IMR-90 (cell line): ENCODE measurements at regions not wholly inside any gene's neighbourhood (a gene's known extent, or its start where the extent isn't known, plus 50 kb on each side); places are given as distances from the start of the nearest gene placed in this dataset.

ENCODE experiments used
- ATAC-seq: fragments of 200-7000 bp; cut with Tn5 transposase; 2 replicates; pipeline ENCODE4 v1.9.1; 2020; ENCODE audit warnings: low read depth, mild to moderate bottlenecking, moderate library complexity
- BruUV-seq: library from RNA; stranded (reverse); fragments of 400-500 nt; replicated peaks from 2 replicates; lab custom pipeline; 2021; lab: Mats Ljungman, UMichigan
- CTCF ChIA-PET: fragments of 300-600 bp; formaldehyde crosslinking; extraction: SDS; loops from one replicate; lab custom pipeline; 2021; ENCODE audit warnings: antibody characterized with exemption; lab: Yijun Ruan, JAX
- POLR2A ChIA-PET: fragments of 300-600 bp; sonication (Branson Sonifier 250); formaldehyde crosslinking; loops from one replicate; lab custom pipeline; 2022; ENCODE audit warnings: antibody characterized with exemption; ENCODE audit not compliant: unreplicated experiment; lab: Charles Lee
- DNase-seq: peaks from one replicate; pipeline ENCODE4 v3.0.0; 2013
- H2AFZ ChIP-seq: replicated peaks from 2 replicates; pipeline ENCODE3; 2013; ENCODE audit warnings: low read length, mild to moderate bottlenecking; ENCODE audit not compliant: poor library complexity
- H2AK5ac ChIP-seq: 2 replicates; pipeline ENCODE4 v1.6.1; 2013; ENCODE audit warnings: low read depth, low read length, inconsistent platforms
- H2AK9ac ChIP-seq: replicated peaks from 2 replicates; pipeline ENCODE3; 2013; ENCODE audit warnings: mild to moderate bottlenecking, low read depth, low read length, moderate library complexity; ENCODE audit not compliant: poor library complexity
- H2BK120ac ChIP-seq: 2 replicates; pipeline ENCODE4 v1.6.1; 2013; ENCODE audit warnings: low read depth, low read length, inconsistent platforms
- H2BK15ac ChIP-seq: 3 replicates; pipeline ENCODE4 v1.6.1; 2013; ENCODE audit warnings: low read depth, low read length, inconsistent platforms
- H2BK20ac ChIP-seq: 2 replicates; pipeline ENCODE4 v1.6.1; 2013; ENCODE audit warnings: low read depth, mild to moderate bottlenecking, inconsistent platforms, low read length, moderate library complexity
- H2BK5ac ChIP-seq: 2 replicates; pipeline ENCODE4 v1.6.1; 2013; ENCODE audit warnings: mild to moderate bottlenecking, low read depth, low read length, inconsistent platforms; ENCODE audit not compliant: poor library complexity, severe bottlenecking
- H3K14ac ChIP-seq: replicated peaks from 2 replicates; pipeline ENCODE4 v1.6.1; 2013; ENCODE audit warnings: low read depth, low read length, inconsistent platforms
- H3K18ac ChIP-seq: 2 replicates; pipeline ENCODE4 v1.6.1; 2013; ENCODE audit warnings: low read depth, low read length, control low read depth
- H3K23ac ChIP-seq: 2 replicates; pipeline ENCODE4 v1.6.1; 2013; ENCODE audit warnings: low read depth, low read length, inconsistent platforms
- H3K27ac ChIP-seq: 2 replicates; pipeline ENCODE4 v1.5.1; 2013; ENCODE audit warnings: mild to moderate bottlenecking, control low read depth, low read length; ENCODE audit not compliant: insufficient read depth
- H3K27me3 ChIP-seq: 2 replicates; pipeline ENCODE4 v1.6.1; 2013; ENCODE audit warnings: low read length; ENCODE audit not compliant: control insufficient read depth, insufficient read depth
- H3K36me3 ChIP-seq: 2 replicates; pipeline ENCODE4 v1.6.1; 2013; ENCODE audit warnings: low read length, mixed read lengths; ENCODE audit not compliant: control insufficient read depth, insufficient read depth
- H3K4ac ChIP-seq: 2 replicates; pipeline ENCODE4 v1.6.1; 2013; ENCODE audit warnings: low read depth, low read length, inconsistent platforms
- H3K4me1 ChIP-seq: 2 replicates; pipeline ENCODE4 v1.6.1; 2013; ENCODE audit warnings: low read length, mixed read lengths; ENCODE audit not compliant: control insufficient read depth, insufficient read depth
- H3K4me2 ChIP-seq: 2 replicates; pipeline ENCODE4 v1.6.1; 2013; ENCODE audit warnings: low read depth, mild to moderate bottlenecking, control low read depth, low read length, moderate library complexity
- H3K4me3 ChIP-seq: 2 replicates; pipeline ENCODE4 v1.5.1; 2013; ENCODE audit warnings: low read depth, mild to moderate bottlenecking, control low read depth, low read length, moderate library complexity; ENCODE audit not compliant: insufficient read depth
- H3K56ac ChIP-seq: 2 replicates; pipeline ENCODE4 v1.6.1; 2013; ENCODE audit warnings: low read length, inconsistent platforms; ENCODE audit not compliant: insufficient read depth; ENCODE audit errors: extremely low read depth
- H3K79me1 ChIP-seq, 2 experiments: 2 replicates each; pipeline ENCODE4 v1.6.1; 2013; ENCODE audit warnings: low read length in 2 of 2, inconsistent platforms in 1 of 2, low read depth in 1 of 2
- H3K9ac ChIP-seq: 2 replicates; pipeline ENCODE4 v1.6.1; 2013; ENCODE audit warnings: low read depth, low read length, control low read depth
- H3K9me1 ChIP-seq: 2 replicates; pipeline ENCODE4 v1.6.1; 2013; ENCODE audit warnings: low read length, inconsistent platforms; ENCODE audit not compliant: insufficient read depth
- H3K9me3 ChIP-seq: 2 replicates; pipeline ENCODE4 v1.6.1; 2013; ENCODE audit warnings: low read length; ENCODE audit not compliant: control insufficient read depth, insufficient read depth
- H4K20me1 ChIP-seq: 2 replicates; pipeline ENCODE4 v1.6.1; 2013; ENCODE audit warnings: low read length, inconsistent platforms; ENCODE audit not compliant: insufficient read depth
- H4K5ac ChIP-seq: 2 replicates; pipeline ENCODE4 v1.6.1; 2013; ENCODE audit warnings: mild to moderate bottlenecking, low read depth, low read length, control low read depth
- H4K8ac ChIP-seq, 2 experiments: 2 replicates each; pipeline ENCODE4 v1.6.1; 2013; ENCODE audit warnings: low read depth in 2 of 2, low read length in 2 of 2, control low read depth in 1 of 2, inconsistent platforms in 1 of 2
- H4K91ac ChIP-seq: 2 replicates; pipeline ENCODE4 v1.6.1; 2013; ENCODE audit warnings: low read depth, low read length, inconsistent platforms; ENCODE audit not compliant: insufficient read depth
- FOS ChIP-seq: fragments of 150-350 bp; IDR thresholded peaks from 2 replicates; pipeline ENCODE4 v1.6.1; 2016; ENCODE audit warnings: low read depth, low read length
- USF2 ChIP-seq: fragments of 150-350 bp; IDR thresholded peaks from 2 replicates; pipeline ENCODE4 v1.6.1; 2017; ENCODE audit warnings: mild to moderate bottlenecking, antibody characterized with exemption, low read length, low read depth
- dilution Hi-C: fragments of 300-500 bp; cut with HindIII; formaldehyde crosslinking; loops from one replicate; pipeline ENCODE4 v1.14.3; 2018; ENCODE audit warnings: low sequenced_read_pairs; ENCODE audit not compliant: unreplicated experiment
- in situ Hi-C: fragments of 300-500 bp; cut with MboI; formaldehyde crosslinking; loops from 3 replicates; pipeline ENCODE4 v1.14.3; 2019; ENCODE audit warnings: low sequenced_read_pairs, inconsistent platforms, mixed read lengths
- intact Hi-C: fragments of 100-400 bp; cut with micrococcal nuclease; formaldehyde crosslinking; loops from 2 replicates; pipeline ENCODE4 v1.10.0; 2022

GRCh38 chr4:43452948-43453347, 560.4 kb downstream of the GRXCR1 start:
- no peak overlapping the region for H3K4me2 ChIP-seq
- H3K4me1 ChIP-seq: peaks cover 3% of the 10 kb centered on the region; the same call in 1 of the 2 replicates
- H2BK5ac ChIP-seq: no peak overlapping the region
- H2BK20ac ChIP-seq: no peak overlapping the region
- no peak overlapping the region for H3K9ac ChIP-seq
- H4K5ac ChIP-seq: no peak overlapping the region
- dilution Hi-C loops: no loop called here
- H3K27ac ChIP-seq: no peak overlapping the region
- H3K56ac ChIP-seq: no peak overlapping the region
- no peak overlapping the region for H4K91ac ChIP-seq
- H3K9me1 ChIP-seq: peaks cover 3% of the 10 kb centered on the region
- ChIA-PET CTCF (no interaction called here), POLR2A (no interaction called here)
- H4K8ac ChIP-seq: no peak overlapping the region
- no peak overlapping the region for H3K4me3 ChIP-seq
- no peak overlapping the region for H3K23ac ChIP-seq
- TF ChIP-seq USF2: no peak
- no peak for TF ChIP-seq FOS
- ATAC-seq (no peak), DNase-seq (no peak)
- H2AK9ac ChIP-seq: no peak overlapping the region
- no peaks in the 10 kb centered on the region for H3K9me3 ChIP-seq
- H3K36me3 ChIP-seq: no peaks in the 10 kb centered on the region
- H2BK15ac ChIP-seq: no peak overlapping the region
- no peak overlapping the region for H2BK120ac ChIP-seq
- in situ Hi-C loops: no loop called here
- no peaks in the 10 kb centered on the region for H3K27me3 ChIP-seq
- H4K20me1 ChIP-seq: no peaks in the 10 kb centered on the region
- intact Hi-C loops: no loop called here
- H2AK5ac ChIP-seq: no peak overlapping the region
- no peak overlapping the region for H3K4ac ChIP-seq
- no peak overlapping the region for H3K14ac ChIP-seq
- no peak overlapping the region for H2AFZ ChIP-seq
- H3K18ac ChIP-seq: no peak overlapping the region
- H3K79me1 ChIP-seq: no peaks in the 10 kb centered on the region
- BruUV-seq: no TSS peak
